22Rv1 (cell line): ENCODE measurements at regions not wholly inside any gene's neighbourhood (a gene's known extent, or its start where the extent isn't known, plus 50 kb on each side); places are given as distances from the start of the nearest gene placed in this dataset.

Source experiments
- H3K27ac ChIP-seq: fragments of 450-650 bp; 2 replicates; pipeline ENCODE4 v1.5.1; 2017
- ZFX ChIP-seq: fragments of 450-650 bp; IDR thresholded peaks from 2 replicates; pipeline ENCODE4 v1.6.1; 2017; ENCODE audit warnings: antibody characterized with exemption, borderline replicate concordance
- TF ChIP-seq, protein P1 (sequence below): fragments of 450-650 bp; IDR thresholded peaks from 2 replicates; pipeline ENCODE4 v1.5.1; 2017; ENCODE audit warnings: mild to moderate bottlenecking

DNA sequence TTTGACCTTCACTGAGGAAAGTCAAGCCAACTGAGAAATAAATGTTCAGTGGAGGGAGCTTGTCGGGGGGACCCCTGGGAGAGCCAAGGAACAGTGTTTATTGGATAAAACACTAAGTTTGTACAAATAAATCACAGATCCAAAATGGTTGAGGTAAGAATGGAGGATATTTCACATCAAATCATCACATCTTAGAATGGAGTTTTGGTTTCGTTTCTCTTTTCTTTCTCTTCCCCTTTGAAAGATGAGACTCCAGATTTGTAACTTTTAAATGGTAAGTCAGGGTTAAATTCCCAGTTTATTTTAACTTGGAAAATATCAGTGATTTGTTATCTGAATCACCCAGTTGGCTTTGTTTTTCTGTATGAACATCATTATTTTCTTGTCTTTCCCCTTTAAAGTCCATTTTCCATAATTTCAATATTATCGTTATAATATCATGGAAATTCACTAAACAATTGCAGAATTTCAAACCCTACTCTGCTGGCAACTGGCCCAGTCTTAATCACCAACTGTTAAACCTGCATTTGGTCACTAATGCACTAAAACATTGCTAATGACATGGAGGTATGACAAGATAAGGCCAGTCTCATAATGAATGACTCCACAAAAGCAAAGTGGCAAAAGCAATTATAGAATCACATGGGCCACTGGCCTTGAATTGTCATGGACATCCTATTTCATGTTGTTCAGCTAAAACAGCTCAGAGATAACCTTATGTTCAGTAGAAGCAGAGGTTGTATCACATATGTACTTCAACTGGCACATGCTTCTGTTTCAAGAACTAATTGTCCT is 295.1 kb downstream of the SHOX2 start:
- no peak overlapping the region for H3K27ac ChIP-seq
- no peak for TF ChIP-seq ZFX
- TF ChIP-seq, protein P1, sequence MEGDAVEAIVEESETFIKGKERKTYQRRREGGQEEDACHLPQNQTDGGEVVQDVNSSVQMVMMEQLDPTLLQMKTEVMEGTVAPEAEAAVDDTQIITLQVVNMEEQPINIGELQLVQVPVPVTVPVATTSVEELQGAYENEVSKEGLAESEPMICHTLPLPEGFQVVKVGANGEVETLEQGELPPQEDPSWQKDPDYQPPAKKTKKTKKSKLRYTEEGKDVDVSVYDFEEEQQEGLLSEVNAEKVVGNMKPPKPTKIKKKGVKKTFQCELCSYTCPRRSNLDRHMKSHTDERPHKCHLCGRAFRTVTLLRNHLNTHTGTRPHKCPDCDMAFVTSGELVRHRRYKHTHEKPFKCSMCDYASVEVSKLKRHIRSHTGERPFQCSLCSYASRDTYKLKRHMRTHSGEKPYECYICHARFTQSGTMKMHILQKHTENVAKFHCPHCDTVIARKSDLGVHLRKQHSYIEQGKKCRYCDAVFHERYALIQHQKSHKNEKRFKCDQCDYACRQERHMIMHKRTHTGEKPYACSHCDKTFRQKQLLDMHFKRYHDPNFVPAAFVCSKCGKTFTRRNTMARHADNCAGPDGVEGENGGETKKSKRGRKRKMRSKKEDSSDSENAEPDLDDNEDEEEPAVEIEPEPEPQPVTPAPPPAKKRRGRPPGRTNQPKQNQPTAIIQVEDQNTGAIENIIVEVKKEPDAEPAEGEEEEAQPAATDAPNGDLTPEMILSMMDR, result no peak

DNA sequence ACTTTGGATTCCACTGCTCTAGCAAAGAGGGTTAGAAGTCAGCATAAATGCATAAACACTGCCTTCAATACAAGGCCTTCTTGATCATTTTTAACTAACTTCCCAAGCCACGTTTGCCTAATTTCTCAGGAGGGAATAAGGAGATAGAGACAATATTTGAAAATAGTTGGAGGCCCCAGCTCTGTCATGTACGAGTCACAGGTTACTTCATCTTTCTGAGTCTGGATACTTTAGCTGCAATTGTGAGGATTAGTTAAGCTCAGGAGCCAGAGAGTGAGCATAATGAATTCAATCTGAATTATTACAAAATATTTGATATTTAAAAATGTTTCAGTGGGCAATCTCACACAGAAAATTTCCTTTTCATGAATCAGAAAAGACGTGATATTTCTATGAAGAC is 298.9 kb downstream of the SHOX2 start:
- no peak overlapping the region for H3K27ac ChIP-seq
- TF ChIP-seq, protein P1, result no peak
- TF ChIP-seq ZFX, result no peak

DNA sequence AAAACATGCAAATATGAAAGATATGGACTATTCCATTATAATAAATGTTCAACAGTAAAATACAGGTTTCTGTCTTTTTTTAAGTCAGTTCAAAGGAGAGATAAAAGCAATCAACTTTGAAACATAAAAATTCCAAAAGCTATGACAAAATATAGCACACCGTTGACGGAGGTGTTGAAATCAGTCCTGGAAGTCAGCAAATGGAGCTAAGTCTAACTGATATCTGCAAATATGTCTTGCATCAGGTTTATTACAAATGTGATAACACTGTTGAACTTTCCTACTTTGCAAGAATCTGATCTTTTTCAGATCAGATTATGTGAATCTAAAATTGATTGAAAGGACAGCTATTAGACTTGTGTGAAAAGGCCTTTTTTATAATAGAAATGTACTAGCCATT is 300.7 kb downstream of the SHOX2 start:
- H3K27ac ChIP-seq, result no peak overlapping the region
- TF ChIP-seq, protein P1, result no peak
- no peak for TF ChIP-seq ZFX

DNA sequence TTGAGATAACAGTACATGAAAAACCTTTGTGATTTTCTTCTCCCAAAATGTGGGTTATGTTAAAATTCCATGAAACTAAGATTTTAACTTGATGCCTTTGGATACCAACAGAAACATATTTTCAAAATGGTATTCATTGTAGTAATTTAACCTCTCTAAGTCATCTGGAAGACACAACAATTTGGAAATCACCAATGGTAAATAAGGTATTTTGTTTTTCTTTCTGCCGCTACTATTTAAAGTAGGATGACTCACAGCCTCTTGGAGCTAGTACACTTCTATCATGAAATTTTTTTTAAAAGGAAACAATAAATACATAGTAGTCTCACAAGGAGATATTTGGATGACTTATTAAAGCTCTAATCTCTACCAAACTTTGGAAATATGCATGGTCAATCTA is 291.6 kb upstream of the VEPH1 start:
- no peak overlapping the region for H3K27ac ChIP-seq
- TF ChIP-seq, protein P1, result no peak
- TF ChIP-seq ZFX, result no peak

DNA sequence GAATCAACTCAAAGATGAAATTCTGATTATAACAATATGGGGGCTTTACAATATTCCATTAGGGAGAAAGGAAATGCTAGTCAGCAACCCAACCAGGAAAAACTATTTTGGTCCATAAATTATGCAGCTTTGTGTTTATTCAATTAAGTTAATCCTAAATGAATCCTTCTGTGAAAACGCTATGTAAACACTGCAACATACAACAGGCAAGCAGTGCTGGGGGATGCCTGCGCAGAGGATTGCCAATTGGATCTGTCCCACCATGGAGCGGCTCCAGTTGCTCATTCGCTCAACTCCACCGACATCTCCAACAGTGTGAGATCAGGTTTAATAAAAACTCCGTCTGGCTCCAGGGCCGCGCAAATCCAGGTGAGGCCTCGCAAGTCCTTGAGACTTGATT is 290.5 kb upstream of the VEPH1 start:
- TF ChIP-seq, protein P1, result no peak
- TF ChIP-seq ZFX, result no peak
- no peak overlapping the region for H3K27ac ChIP-seq

DNA sequence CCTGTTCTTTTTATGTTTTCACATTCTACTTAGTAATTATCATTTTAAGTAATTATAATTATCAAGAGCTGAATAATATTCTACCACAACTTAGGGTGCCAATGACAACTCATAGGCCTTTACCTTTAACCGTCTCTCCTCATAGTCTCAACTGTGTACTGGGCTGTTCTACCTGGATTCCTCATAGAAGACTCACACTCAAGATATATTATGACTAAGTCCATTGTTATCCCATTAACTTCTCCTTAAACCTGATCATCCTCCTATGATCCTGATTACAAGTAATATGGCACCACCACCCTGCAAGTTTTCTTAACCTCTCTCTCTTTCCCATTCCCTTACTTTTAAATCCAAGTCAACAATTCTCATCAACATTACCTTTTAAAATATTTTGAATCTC is 285.9 kb upstream of the VEPH1 start:
- H3K27ac ChIP-seq, result no peak overlapping the region
- TF ChIP-seq ZFX, result no peak
- TF ChIP-seq, protein P1, result no peak

DNA sequence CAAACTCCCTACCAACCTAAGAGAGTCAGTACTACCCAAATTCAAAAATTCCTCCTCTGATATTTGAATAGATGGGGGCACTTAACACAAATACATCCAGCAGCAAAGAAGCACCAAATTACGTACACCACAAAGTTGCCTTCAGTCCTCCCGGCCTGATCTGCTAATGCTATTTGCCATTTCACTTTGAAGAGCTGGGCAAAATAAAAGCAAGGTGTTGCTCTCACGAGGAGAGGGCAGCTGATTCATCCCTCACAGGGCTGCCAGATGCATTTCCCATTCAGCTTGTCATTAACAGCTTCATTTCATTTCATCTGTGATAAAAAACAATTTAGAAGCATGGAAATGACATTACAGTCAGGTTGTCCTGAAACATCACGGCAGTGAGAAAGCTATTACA is 283.4 kb upstream of the VEPH1 start:
- no peak overlapping the region for H3K27ac ChIP-seq
- TF ChIP-seq ZFX, result no peak
- TF ChIP-seq, protein P1, result no peak
